ENCODE measurements at regions not wholly inside any gene's neighbourhood (a gene's known extent, or its start where the extent isn't known, plus 50 kb on each side); places are given as distances from the start of the nearest gene placed in this dataset.

DNA sequence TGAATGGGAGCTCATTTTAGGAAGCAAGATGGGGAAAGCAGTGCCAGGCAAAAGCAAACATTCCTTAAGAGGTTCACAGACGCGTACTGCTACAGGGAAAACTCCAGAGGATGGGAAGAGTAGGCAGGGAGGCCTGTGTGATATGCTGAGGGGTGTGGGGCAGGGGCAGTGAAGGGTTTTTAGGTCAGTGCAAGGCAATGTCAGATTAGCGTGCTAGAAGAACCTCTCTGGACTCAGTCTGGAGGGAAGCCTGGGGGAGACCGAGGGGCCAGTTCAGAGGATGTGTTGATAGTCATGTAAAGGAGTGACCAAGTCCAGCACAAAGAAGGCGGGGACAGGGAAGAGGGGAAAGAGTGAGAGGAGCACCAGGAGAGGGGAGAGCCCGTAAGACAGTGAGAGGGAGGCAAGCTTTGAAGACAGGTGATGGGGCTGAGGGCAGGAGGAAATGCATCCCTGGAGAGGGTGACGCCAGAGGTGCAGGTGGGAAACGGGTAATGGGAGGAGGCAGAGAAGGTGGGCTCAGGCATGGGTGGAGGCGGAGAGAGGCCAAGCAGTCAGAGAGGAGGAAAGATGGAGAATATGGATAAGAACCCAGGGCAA lies 134.5 kb downstream of the MTX3 start:
- no peaks in the 10 kb centered on the region for H3K9me3 ChIP-seq
- no peak for ATAC-seq
- no peaks in the 10 kb centered on the region for H3K27me3 ChIP-seq (ENCODE audit: insufficient read depth in 3 of 3, low read length in 2 of 3)
- H3K27ac ChIP-seq, result no peak overlapping the region
- no peaks in the 10 kb centered on the region for H3K36me3 ChIP-seq (ENCODE audit: insufficient read depth in 1 of 2, low read depth in 1 of 2)
- no peak for DNase-seq
- H3K4me3 ChIP-seq, result no peak overlapping the region
- no peaks in the 10 kb centered on the region for H3K4me1 ChIP-seq
- 94% methylated on average over 9 of the region's 9 CpGs for WGBS, 3 donors
- TF ChIP-seq, protein P1, sequence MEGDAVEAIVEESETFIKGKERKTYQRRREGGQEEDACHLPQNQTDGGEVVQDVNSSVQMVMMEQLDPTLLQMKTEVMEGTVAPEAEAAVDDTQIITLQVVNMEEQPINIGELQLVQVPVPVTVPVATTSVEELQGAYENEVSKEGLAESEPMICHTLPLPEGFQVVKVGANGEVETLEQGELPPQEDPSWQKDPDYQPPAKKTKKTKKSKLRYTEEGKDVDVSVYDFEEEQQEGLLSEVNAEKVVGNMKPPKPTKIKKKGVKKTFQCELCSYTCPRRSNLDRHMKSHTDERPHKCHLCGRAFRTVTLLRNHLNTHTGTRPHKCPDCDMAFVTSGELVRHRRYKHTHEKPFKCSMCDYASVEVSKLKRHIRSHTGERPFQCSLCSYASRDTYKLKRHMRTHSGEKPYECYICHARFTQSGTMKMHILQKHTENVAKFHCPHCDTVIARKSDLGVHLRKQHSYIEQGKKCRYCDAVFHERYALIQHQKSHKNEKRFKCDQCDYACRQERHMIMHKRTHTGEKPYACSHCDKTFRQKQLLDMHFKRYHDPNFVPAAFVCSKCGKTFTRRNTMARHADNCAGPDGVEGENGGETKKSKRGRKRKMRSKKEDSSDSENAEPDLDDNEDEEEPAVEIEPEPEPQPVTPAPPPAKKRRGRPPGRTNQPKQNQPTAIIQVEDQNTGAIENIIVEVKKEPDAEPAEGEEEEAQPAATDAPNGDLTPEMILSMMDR (IDR thresholded peaks at IDR 0.05), result no peak
- intact Hi-C loops (cut with DNase I), result loop anchor here in 1 of 2 donors (10.0 kb wide), 2 partner anchors 228 to 832 kb away; no protein-coding TSS in a partner anchor

GRCh38 chr5:79853676-79854418 lies 137.2 kb downstream of the MTX3 start:
- WGBS, 3 donors, result 92 to 95% (median 92%) methylated on average over 8 of the region's 8 CpGs
- ATAC-seq, result peak in 1 of 4 donors; percentile 36
- Histone ChIP-seq H3K36me3 (ENCODE audit: insufficient read depth in 1 of 2, low read depth in 1 of 2) (no peaks in the 10 kb centered on the region), H3K9me3 (no peaks in the 10 kb centered on the region), H3K4me3 (no peak overlapping the region), H3K27me3 (ENCODE audit: insufficient read depth in 3 of 3, low read length in 2 of 3) (no peaks in the 10 kb centered on the region), H3K4me1 (no peaks in the 10 kb centered on the region), H3K27ac (no peak overlapping the region)
- no peak for DNase-seq
- intact Hi-C loops (cut with DNase I), result loop anchor here in 1 of 2 donors (10.0 kb wide), 2 partner anchors 231 to 829 kb away; no protein-coding TSS in a partner anchor
- TF ChIP-seq, protein P1 (IDR thresholded peaks at IDR 0.05), result no peak

DNA sequence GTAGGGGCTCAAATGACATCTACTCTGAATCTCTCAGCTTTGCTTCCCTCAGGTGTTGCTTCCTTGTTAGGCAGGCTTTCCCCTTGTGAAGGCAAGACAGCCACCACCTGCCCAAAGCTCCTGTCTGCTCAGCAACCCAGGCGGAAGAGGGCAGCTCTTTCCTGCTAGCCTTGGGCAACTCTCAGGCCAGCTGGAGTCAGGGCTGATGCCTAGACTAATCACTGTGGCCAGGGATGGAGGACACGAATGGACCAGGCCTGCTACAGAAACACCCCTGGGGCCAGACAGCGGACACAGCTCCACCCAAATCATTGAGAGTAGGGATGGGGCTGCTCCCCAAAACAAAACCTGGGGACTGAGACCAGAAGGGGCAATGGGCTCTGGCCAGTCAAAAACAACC lies 138.0 kb downstream of the MTX3 start:
- no peaks in the 10 kb centered on the region for H3K4me1 ChIP-seq
- ATAC-seq, result no peak
- TF ChIP-seq, protein P1 (IDR thresholded peaks at IDR 0.05), result no peak
- H3K9me3 ChIP-seq, result no peaks in the 10 kb centered on the region
- no peak overlapping the region for H3K4me3 ChIP-seq
- DNase-seq, result no peak
- no peak overlapping the region for H3K27ac ChIP-seq
- 95 to 98% (median 97%) methylated on average over 3 of the region's 3 CpGs for WGBS, 3 donors
- intact Hi-C loops (cut with DNase I), result loop anchor here in 1 of 2 donors (10.0 kb wide), 2 partner anchors 232 to 828 kb away; no protein-coding TSS in a partner anchor
- no peaks in the 10 kb centered on the region for H3K36me3 ChIP-seq (ENCODE audit: insufficient read depth in 1 of 2, low read depth in 1 of 2)
- H3K27me3 ChIP-seq (ENCODE audit: insufficient read depth in 3 of 3, low read length in 2 of 3), result no peaks in the 10 kb centered on the region

DNA sequence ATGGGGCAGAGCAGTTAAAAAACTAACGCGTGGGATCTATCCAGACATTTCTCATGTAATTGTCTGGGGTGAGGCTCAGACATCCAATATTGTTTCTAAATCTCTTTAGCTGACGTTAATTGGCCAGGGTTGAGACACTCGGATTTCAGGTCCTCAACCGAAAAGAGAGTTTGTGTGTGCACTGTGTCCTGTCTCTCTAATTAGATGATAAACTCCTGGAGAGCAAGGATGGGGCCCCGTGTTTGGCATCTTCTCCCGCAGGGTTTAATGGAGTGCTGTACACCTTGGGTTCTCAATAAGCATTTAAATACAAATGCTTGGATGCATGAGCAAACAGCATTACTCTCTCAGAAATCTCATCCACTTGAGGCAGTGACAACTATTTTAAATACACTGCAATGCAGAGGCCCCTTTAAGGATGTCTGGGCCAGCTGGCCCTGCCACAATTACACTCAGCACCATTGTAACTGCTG lies 139.6 kb downstream of the MTX3 start:
- Histone ChIP-seq H3K4me1 (no peaks in the 10 kb centered on the region), H3K4me3 (no peak overlapping the region), H3K9me3 (no peaks in the 10 kb centered on the region), H3K36me3 (ENCODE audit: insufficient read depth in 1 of 2, low read depth in 1 of 2) (no peaks in the 10 kb centered on the region), H3K27me3 (ENCODE audit: insufficient read depth in 3 of 3, low read length in 2 of 3) (no peaks in the 10 kb centered on the region), H3K27ac (no peak overlapping the region)
- TF ChIP-seq, protein P1 (IDR thresholded peaks at IDR 0.05), result no peak
- peak in 1 of 4 donors; percentile 32 for ATAC-seq
- no peak for DNase-seq
- intact Hi-C loops (cut with DNase I), result loop anchor here in 1 of 2 donors (10.0 kb wide), 2 partner anchors 233 to 827 kb away; no protein-coding TSS in a partner anchor
- WGBS, 3 donors, result 67 to 77% (median 75%) methylated on average over 7 of the region's 7 CpGs

Data from psoas muscle (tissue), 7 donors.